ENCODE measurements at regions not wholly inside any gene's neighbourhood (a gene's known extent, or its start where the extent isn't known, plus 50 kb on each side); places are given as distances from the start of the nearest gene placed in this dataset.

DNA sequence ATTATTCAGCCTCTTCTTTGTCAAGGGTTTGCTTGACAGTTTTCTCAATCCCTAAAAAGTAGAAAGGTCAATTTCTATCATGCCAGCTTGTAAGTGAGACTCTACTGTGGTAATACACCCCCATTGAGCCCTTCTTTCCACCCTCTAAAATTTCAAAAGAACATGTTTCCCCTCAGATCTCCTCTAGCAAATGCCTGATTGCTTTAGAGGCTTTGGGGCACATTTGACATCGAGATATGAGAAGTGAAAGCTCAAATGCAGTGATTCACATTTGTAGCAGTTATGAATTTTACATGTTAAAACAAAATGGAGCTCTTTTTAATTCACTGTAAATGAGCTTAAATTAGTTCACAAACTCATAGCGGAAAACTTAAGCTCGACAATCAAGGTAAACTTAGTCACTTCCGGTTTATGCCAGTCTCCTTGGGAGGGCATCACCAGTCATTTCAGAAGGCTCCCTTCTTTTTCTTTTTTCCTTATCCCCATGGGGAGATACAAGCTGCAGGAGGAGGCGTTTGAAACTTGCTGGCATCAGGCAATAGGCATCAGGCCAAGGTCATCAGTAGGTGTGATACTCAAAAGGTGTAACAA, 55.3 kb upstream of the ADO start:
- DNase-seq: no peak
